Right lobe of liver (tissue), 6 donors: ENCODE measurements at regions not wholly inside any gene's neighbourhood (a gene's known extent, or its start where the extent isn't known, plus 50 kb on each side); places are given as distances from the start of the nearest gene placed in this dataset.

Source experiments
- ATAC-seq, 4 donors: fragments of 200-7000 bp; cut with Tn5 transposase; one replicate each; pipeline ENCODE4 v1.9.1; 2020; ENCODE audit warnings: mild to moderate bottlenecking in 4 of 4, moderate library complexity in 4 of 4
- DNase-seq, 3 donors: peaks; one replicate each; pipeline ENCODE4 v3.0.0-alpha.2; 2020
- H3K27ac ChIP-seq, 3 donors: fragments of 200-600 bp; one replicate each; pipeline ENCODE4 v1.8.0; 2022
- H3K27me3 ChIP-seq, 2 donors: fragments of 200-600 bp; one replicate each; pipeline ENCODE4 v1.8.0; 2022
- H3K36me3 ChIP-seq, 4 donors: fragments of 200-600 bp; sonication (generic) in 1 of 4; one replicate each; pipeline versions ENCODE4 v1.5.1 to v1.8.0; 2017 to 2022; ENCODE audit warnings: control low read depth in 1 of 4
- H3K4me1 ChIP-seq, 4 donors: fragments of 200-600 bp; sonication (generic) in 1 of 4; one replicate each; pipeline versions ENCODE4 v1.5.1 to v1.8.0; 2017 to 2022; ENCODE audit warnings: control low read depth in 1 of 4
- H3K4me3 ChIP-seq, 3 donors: fragments of 200-600 bp; one replicate each; pipeline ENCODE4 v1.8.0; 2022
- H3K9me3 ChIP-seq, 4 donors: fragments of 200-600 bp; sonication (generic) in 1 of 4; one replicate each; pipeline versions ENCODE4 v1.5.1 to v1.8.0; 2017 to 2022; ENCODE audit warnings: control low read depth in 1 of 4
- CTCF ChIP-seq, 4 donors: fragments of 200-600 bp in 3 of 4; fragments of 450-650 bp in 1 of 4; IDR thresholded peaks; one replicate each; pipeline versions ENCODE4 v1.5.1 to v1.8.0; 2016 to 2022; ENCODE audit warnings: antibody characterized with exemption in 4 of 4, mild to moderate bottlenecking in 2 of 4
- POLR2A ChIP-seq: fragments of 450-650 bp; IDR thresholded peaks from one replicate; pipeline ENCODE4 v1.6.1; 2017; ENCODE audit warnings: antibody characterized with exemption, mild to moderate bottlenecking
- WGBS: methylation state at CpG from one replicate; pipeline ENCODE4 v1.1.6; 2018; ENCODE audit warnings: low coverage, low lambda C conversion rate; ENCODE audit not compliant: insufficient coverage; ENCODE audit errors: missing lambda C conversion rate; 5-methylcytosine and 5-hydroxymethylcytosine counted together
- intact Hi-C, 2 donors: fragments of 100-400 bp; cut with DNase I; formaldehyde crosslinking; loops; one replicate each; pipeline versions ENCODE4 v1.11.2 to v1.14.1; 2022
- donor health status: DM: no; HTN: yes; CAD: no.
- donor health status: DM: no; HTN: no; CAD: no.
- donor health status: DM: no; HTN: no; CAD: no.
- donor health status: DM: no; HTN: yes; CAD: no.
- donor health status: DM: no; HTN: yes; CAD: no.

- peak; percentile 75 to 89 (median 89) for ATAC-seq
- intact Hi-C loops, result no loop called here
- peak overlapping the region in 1 of 3 donors; percentile 17 for H3K27ac ChIP-seq
- H3K4me1 ChIP-seq, result peaks cover 0 to 27% (median 13%) of the 10 kb centered on the region in 4 donors
- TF ChIP-seq POLR2A (no peak), CTCF (IDR thresholded peaks at IDR 0.05) (no peak)
- no peaks in the 10 kb centered on the region for H3K27me3 ChIP-seq
- no peaks in the 10 kb centered on the region for H3K9me3 ChIP-seq
- no peaks in the 10 kb centered on the region for H3K36me3 ChIP-seq
- no peak overlapping the region for H3K4me3 ChIP-seq
- 56% methylated on average over 4 of the region's 4 CpGs for WGBS
- DNase-seq, result peak; percentile 68 to 84 (median 83)
These were observed 66.2 kb upstream of the STEAP1B start for GRCh38 chr7:22566176-22566575.

- WGBS, result 33% methylated on average over 1 of the region's 1 CpG
- H3K27ac ChIP-seq, result no peak overlapping the region
- TF ChIP-seq POLR2A, result no peak
- H3K27me3 ChIP-seq, result no peaks in the 10 kb centered on the region
- peaks cover 0 to 27% (median 13%) of the 10 kb centered on the region in 4 donors for H3K4me1 ChIP-seq
- no peak overlapping the region for H3K4me3 ChIP-seq
- H3K9me3 ChIP-seq, result no peaks in the 10 kb centered on the region
- ATAC-seq (peak; percentile 14 to 43 (median 30)), DNase-seq (no peak)
- intact Hi-C loops, result no loop called here
- no peaks in the 10 kb centered on the region for H3K36me3 ChIP-seq
These were observed 65.4 kb upstream of the STEAP1B start for GRCh38 chr7:22565315-22565811.

GRCh38 chr7:22564511-22565045 is 64.6 kb upstream of the STEAP1B start:
- H3K36me3 ChIP-seq, result no peaks in the 10 kb centered on the region
- ATAC-seq, result peak in 2 of 4 donors; percentile 4 to 6
- no peaks in the 10 kb centered on the region for H3K9me3 ChIP-seq
- 61% methylated on average over 6 of the region's 6 CpGs for WGBS
- H3K4me1 ChIP-seq, result peaks cover 0 to 27% (median 13%) of the 10 kb centered on the region in 4 donors
- DNase-seq, result no peak
- intact Hi-C loops, result no loop called here
- H3K27me3 ChIP-seq, result no peaks in the 10 kb centered on the region
- no peak overlapping the region for H3K4me3 ChIP-seq
- no peak for TF ChIP-seq POLR2A
- no peak for TF ChIP-seq CTCF (IDR thresholded peaks at IDR 0.05)
- H3K27ac ChIP-seq, result no peak overlapping the region

- Histone ChIP-seq H3K4me1 (peaks cover 0 to 27% (median 13%) of the 10 kb centered on the region in 4 donors), H3K36me3 (no peaks in the 10 kb centered on the region), H3K27ac (no peak overlapping the region), H3K9me3 (no peaks in the 10 kb centered on the region), H3K27me3 (no peaks in the 10 kb centered on the region), H3K4me3 (peak overlapping the region in 1 of 3 donors; percentile 5)
- WGBS, result 69% methylated on average over 10 of the region's 11 CpGs
- ATAC-seq (no peak), DNase-seq (no peak)
- no peak for TF ChIP-seq POLR2A
- no peak for TF ChIP-seq CTCF (IDR thresholded peaks at IDR 0.05)
- intact Hi-C loops, result no loop called here
These were observed 63.7 kb upstream of the STEAP1B start for GRCh38 chr7:22563621-22564241.

GRCh38 chr7:22563032-22563501 is 63.1 kb upstream of the STEAP1B start:
- Histone ChIP-seq H3K4me3 (peak overlapping the region in 1 of 3 donors; percentile 5), H3K27me3 (no peaks in the 10 kb centered on the region), H3K36me3 (no peaks in the 10 kb centered on the region), H3K27ac (no peak overlapping the region), H3K4me1 (peaks cover 0 to 27% (median 13%) of the 10 kb centered on the region in 4 donors), H3K9me3 (no peaks in the 10 kb centered on the region)
- TF ChIP-seq POLR2A, result no peak
- TF ChIP-seq CTCF (IDR thresholded peaks at IDR 0.05), result no peak
- DNase-seq (peak in 1 of 3 donors; percentile 41), ATAC-seq (peak in 1 of 4 donors; percentile 20)
- WGBS, result 13% methylated on average over 6 of the region's 10 CpGs
- intact Hi-C loops, result no loop called here
